A549 (cell line): ENCODE measurements at regions not wholly inside any gene's neighbourhood (a gene's known extent, or its start where the extent isn't known, plus 50 kb on each side); places are given as distances from the start of the nearest gene placed in this dataset.

ENCODE experiments used
- ATOH8 ChIP-seq: fragments of 250-450 bp; sonication (Bioruptor Pico); IDR thresholded peaks from 2 replicates; pipeline ENCODE4 v1.5.0; 2020; ENCODE audit warnings: low read depth, mild to moderate bottlenecking, moderate library complexity
- CHD2 ChIP-seq: fragments of 150-350 bp; IDR thresholded peaks from 2 replicates; pipeline ENCODE4 v1.6.1; 2014; ENCODE audit warnings: low read length; ENCODE audit not compliant: partially characterized antibody
- CTCF ChIP-seq: fragments of >200 bp; sonication (Bioruptor Twin); formaldehyde crosslinking; IDR thresholded peaks from 3 replicates; pipeline ENCODE4 v1.5.1; 2016
- EP300 ChIP-seq, 2 experiments: fragments of >200 bp; sonication (Bioruptor Twin); formaldehyde crosslinking; IDR thresholded peaks; 2 replicates in 1 of 2; 3 replicates in 1 of 2; pipeline ENCODE4 v1.6.1; 2016 to 2017
- JUN ChIP-seq, 2 experiments: fragments of >200 bp; sonication (Bioruptor Twin); formaldehyde crosslinking; IDR thresholded peaks; 2 replicates in 1 of 2; 3 replicates in 1 of 2; pipeline ENCODE4 v1.6.1; 2016 to 2017
- KDM1A ChIP-seq: fragments of 200-600 bp; sonication (generic); IDR thresholded peaks from 2 replicates; pipeline ENCODE4 v1.6.1; 2016; ENCODE audit warnings: low read depth, mild to moderate bottlenecking
- MAFK ChIP-seq: fragments of 450-650 bp; IDR thresholded peaks from 2 replicates; pipeline ENCODE4 v1.6.1; 2014; ENCODE audit not compliant: partially characterized antibody
- MAX ChIP-seq: IDR thresholded peaks from 2 replicates; pipeline ENCODE4 v1.6.1; 2012
- RAD21 ChIP-seq, 2 experiments: fragments of >200 bp in 1 of 2; sonication (Bioruptor Twin) in 1 of 2; formaldehyde crosslinking in 1 of 2; IDR thresholded peaks in 1 of 2; conservative IDR thresholded peaks in 1 of 2; 2 replicates in 1 of 2; 3 replicates in 1 of 2; pipeline ENCODE4 v1.6.1; 2012 to 2018; ENCODE audit warnings: inconsistent platforms in 1 of 2
- RCOR1 ChIP-seq: fragments of 150-350 bp; IDR thresholded peaks from 2 replicates; pipeline ENCODE4 v1.6.1; 2014; ENCODE audit warnings: antibody characterized with exemption, low read length, low read depth
- SMC3 ChIP-seq: fragments of >200 bp; sonication (Bioruptor Twin); formaldehyde crosslinking; IDR thresholded peaks from 3 replicates; pipeline ENCODE4 v1.6.1; 2018; ENCODE audit warnings: inconsistent platforms

GRCh38 chr22:47623763-47624148 lies 861.3 kb downstream of the TBC1D22A start:
- TF ChIP-seq JUN (IDR thresholded peaks at IDR 0.05) (no peak), CTCF (no peak), RCOR1 (no peak), ATOH8 (CRISPR knock-in tag) (no peak), KDM1A (no peak), SMC3 (no peak), CHD2 (no peak), RAD21 (conservative IDR thresholded peaks at IDR 0.05 in 1 of 2, IDR thresholded peaks at IDR 0.05 in 1 of 2) (no peak), MAFK (no peak), MAX (no peak), EP300 (IDR thresholded peaks at IDR 0.05) (no peak)
